GM20431 (cell line): ENCODE measurements at regions not wholly inside any gene's neighbourhood (a gene's known extent, or its start where the extent isn't known, plus 50 kb on each side); places are given as distances from the start of the nearest gene placed in this dataset.
"Not testable (repeated sequence)": the region's sequence is repeated elsewhere in the genome, so short reads cannot be mapped to it uniquely, and the experiment has no call there.

Experiments
- in situ Hi-C: fragments of 300-500 bp; cut with MseI, MboI; formaldehyde crosslinking; loops from one replicate; pipeline ENCODE4 v1.15.0; 2020; ENCODE audit warnings: low sequenced_read_pairs; ENCODE audit not compliant: unreplicated experiment

DNA sequence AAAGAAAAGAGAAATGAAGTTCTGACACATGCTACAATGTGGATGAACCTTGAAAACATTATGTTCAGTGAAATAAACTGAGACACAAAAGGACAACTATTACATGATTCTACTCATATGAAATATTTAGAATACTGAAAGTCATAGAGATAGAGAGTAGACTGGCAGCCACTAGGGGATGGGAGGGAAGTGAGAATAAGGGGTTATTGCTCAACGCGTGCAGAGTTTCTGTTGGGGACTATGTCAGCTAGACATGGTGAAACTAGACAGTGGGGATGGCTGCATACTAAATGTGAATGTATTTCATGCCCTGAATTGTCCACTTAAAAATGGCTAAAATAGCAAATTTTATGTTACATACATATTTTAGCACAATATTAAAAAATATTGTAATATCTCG lies 108.7 kb upstream of the ATL2 start:
- in situ Hi-C loops: no loop called here

DNA sequence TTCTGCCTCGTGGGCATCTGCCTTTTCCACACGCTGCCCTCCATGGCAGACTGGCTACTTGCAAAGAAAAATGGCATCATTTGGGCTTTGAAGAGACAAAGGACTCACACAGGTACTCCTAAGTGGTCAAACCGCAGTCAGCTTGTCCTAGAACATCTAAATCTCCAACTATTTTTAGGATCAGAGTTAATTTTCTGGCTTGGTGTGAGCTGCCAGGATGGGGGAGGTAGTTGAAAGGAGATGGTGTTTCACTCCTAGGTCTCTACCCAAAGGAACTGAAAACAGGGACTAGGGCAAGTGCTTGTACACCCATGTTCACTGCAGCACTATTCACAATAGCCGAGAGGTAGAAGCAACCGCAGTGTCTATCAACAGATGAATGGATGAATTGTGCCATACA lies 107.9 kb upstream of the ATL2 start:
- in situ Hi-C loops: no loop called here

DNA sequence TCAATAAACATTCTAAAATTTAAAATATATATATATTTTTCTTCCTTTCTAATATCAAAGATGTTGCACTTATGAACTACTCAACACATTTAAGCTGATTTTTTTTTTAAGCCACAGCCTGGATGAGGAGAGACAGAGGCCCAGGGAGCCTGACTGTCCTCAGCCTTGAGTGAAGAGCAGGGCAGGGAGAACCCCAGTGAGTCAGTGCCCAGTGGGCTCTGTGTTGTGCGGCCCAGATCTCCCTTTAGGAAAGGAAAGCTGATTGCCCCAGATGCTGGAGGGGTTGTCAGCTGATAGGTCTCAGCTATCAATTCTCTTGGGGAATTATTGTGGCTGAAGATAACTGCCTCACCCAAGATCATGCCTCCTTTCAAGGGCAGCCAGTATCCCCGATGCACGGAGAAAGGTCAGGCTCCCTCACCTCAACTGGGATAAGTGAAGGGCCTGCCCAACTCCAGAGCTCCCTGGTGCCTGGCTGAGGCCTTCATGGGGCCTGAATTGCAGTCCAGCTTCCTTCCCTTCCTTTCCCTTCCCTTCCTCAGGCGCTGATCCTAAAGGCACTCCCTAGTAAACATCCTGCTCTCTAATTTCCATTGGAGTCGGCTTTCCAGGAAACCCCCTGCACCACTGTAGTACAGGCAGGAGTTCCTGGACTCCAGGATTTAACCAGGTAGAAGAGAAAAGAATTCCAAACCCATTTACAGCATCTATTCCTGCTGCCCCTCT lies 106.9 kb upstream of the ATL2 start:
- in situ Hi-C loops: no loop called here

DNA sequence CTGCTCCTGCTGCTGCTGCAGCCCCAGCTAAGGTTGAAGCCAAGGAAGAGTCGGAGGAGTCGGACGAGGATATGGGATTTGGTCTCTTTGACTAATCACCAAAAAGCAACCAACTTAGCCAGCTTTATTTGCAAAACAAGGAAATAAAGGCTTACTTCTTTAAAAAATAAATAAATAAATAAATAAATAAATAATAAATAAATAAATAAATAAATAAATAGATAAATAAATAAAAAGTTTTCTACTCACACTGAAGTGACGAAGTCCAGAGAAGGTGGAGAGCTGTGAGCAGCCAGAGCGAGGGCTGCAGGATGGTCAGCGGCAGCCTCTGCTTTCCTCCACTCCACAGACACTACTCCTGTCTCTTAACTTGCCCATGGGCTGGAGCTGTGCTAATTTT lies 105.6 kb upstream of the ATL2 start:
- in situ Hi-C loops: not testable (repeated sequence)

DNA sequence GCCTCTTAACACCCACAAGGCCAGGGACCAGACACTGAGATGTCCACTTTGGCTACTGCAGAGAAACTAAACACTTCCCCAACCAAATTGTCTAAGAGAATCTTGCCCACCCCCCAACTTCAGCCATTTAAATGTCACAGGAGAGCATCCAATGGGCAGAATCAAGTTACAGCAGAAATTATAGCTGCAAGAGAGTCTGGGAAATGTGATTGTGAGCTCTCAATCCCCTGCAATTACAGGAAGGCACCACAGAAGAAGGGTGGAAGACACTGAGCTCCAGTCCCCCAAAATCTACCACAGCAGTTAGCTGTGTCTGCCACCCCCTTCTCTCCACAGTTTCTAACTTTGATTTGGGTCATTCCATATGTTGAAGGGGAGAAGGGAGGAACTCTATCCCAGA lies 103.5 kb upstream of the ATL2 start:
- in situ Hi-C loops: no loop called here

DNA sequence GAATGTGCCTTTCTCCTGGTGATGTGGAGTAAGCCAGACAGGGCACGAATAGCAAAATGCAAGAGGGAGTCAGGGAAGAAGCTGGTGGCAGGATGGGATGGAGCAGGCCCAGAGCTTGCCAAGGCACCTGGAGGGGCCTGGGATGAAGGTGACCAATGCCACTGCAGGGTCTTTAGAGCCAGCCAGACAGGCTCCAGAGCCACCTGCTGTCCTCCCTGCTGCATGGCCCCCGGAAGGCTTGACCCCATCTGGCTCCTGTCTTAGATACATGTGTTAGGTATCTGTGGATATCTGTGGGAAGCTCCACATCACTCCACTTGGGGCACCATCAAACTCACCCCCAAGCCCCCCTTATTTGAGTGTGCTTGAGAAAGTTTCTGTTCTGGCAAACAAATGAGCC lies 99.9 kb upstream of the ATL2 start:
- in situ Hi-C loops: no loop called here

DNA sequence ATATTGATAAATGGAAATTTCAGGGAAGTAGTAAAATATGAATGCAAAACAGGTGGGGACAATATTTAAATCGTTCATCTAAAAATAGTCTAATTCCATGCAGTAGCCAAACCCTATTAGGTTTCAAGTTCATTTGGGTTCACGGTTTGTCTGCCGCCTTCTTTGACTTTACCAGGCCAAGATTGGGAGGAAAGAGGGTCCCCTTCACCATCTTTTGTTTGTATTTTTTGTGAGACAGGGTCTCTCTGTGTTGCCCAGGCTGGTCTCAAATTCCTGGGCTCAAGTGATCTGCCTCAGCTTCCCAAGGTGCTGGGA lies 98.5 kb upstream of the ATL2 start:
- in situ Hi-C loops: no loop called here

DNA sequence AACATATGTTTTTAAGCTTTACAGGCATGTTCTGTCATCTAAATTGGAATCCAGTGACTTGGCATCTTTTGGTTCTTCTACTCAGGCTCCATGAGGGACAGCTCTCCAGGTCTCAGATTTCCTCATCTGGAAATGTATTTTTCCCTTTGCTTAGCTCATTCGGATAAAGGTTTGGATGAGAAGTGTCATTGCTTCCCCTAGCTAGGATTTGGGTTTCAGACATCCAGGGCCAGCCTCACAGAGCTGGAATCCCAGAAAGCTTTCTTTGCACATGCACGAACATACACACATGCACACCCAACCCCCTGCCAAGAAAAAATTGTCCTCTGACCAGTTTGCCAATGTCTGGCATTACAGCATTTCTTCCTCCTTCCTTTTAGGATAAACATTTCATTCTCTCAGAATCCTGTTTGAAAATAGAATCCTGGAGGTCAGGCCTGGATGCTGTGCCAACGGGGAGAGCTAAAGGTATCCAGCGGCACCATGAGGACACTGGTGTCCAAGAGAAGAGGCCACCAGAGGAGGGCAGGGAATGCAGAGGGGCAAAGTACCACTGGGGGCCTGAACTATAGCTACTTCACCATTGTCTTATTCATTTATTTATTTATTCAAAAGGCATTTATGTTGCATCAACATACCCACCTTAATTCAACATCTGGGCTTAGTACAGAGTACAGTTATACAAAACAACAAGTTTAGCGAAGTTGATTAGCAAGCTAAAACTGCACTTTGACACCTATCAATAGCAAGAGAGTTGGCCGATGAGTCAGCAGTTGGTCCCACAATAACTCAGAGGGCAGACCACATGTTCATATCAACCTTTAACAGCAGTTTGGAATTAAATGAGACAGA lies 97.9 kb upstream of the ATL2 start:
- in situ Hi-C loops: no loop called here

DNA sequence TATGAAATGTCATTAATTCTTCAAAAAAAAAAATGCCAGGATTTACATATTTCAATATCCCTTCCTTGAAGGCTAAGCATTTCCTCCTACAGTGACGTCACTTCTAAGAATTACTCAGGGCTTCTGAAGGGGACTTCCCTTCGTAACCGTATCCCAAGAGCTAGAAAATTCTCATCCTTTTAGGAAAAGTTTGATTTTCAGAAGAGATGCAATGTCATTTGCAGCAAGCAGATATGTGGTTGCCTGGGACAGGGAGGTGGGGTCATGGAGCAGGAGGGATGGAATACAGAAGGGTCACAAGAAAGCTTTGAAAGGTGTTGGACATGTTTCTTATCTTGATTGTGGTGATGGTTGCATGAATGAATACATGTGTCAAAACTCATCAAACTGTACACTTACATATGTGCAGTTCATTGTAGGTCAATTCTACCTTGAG lies 97.0 kb upstream of the ATL2 start:
- in situ Hi-C loops: no loop called here

DNA sequence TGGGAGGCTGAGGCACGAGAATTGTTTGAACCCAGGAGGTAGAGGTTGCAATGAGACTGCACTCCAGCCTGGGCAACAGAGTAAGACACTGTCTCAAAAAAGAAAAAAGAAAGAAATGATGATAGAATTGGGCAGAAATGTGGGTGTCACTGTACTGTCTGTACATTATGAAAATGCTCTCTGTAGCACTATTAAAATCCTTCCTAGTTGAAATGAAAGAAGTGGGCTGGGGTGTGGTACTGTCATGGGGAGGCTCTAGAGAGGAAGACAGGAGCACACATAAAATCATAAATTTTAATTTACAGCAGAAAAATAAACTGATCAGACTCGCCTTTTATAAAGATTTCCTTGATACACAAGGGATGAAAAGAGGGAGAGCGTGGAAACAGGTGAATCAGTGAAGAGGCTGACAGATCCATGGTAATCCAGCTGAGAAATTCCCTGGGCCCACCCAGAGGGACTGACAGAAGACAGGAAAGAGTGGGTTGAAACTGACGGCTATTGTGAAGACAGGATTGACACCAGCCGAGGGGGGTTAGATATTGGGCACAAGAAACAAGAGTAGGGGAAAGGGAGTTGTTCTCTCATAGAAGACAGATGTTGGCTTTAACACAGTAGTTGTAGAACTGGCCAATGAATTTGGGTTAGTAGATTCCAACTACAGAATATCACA lies 96.4 kb upstream of the ATL2 start:
- in situ Hi-C loops: no loop called here

DNA sequence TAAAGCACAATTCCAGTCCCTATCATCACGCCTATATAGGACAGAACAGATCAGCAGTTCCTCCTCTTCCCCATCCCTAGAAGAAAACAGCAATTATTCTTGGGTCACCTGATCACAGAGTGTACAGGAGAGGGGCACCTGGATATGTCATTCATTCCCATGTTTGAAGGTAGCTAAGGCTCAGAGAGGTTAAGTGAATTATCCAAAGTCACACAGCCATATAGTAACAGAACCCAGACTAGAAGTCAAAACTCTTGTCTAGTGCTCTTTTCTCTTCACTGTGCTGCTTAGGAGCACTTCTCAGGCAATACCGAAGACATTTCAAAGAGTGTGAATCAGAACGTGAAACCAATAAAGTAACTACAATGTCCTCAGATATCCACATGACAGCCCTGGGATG lies 93.0 kb upstream of the ATL2 start:
- in situ Hi-C loops: no loop called here

DNA sequence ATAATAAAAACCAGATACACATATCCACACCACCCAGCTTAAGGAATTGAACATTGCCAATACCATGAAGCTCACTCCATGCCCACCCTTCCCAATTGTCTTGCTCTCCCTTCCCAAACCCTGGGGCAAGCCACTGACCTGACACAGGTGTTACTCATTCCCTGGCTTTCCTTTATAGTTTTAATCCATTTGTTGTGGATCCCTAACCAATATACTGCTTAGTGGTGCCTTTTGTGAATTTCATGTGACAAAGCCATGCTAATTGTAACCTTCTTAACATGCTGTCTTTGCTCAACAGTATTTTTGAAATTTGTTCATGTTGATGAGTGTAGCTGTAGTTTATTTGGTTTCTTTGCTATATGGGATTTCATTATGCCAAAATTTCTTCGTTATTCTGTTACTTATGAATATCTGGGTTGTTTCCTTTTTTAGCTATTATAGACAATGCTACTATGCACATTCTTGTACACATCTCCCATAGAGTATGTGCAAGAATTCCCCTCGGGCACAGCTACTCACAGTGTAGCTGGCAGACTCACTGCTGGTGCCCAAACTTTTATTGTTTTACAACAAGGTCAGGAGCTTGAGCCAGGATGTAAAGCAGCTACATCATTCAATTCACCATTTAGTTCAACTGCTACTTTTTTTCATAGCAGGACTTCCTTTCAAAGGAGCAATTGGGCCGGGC lies 90.8 kb upstream of the ATL2 start:
- in situ Hi-C loops: no loop called here

DNA sequence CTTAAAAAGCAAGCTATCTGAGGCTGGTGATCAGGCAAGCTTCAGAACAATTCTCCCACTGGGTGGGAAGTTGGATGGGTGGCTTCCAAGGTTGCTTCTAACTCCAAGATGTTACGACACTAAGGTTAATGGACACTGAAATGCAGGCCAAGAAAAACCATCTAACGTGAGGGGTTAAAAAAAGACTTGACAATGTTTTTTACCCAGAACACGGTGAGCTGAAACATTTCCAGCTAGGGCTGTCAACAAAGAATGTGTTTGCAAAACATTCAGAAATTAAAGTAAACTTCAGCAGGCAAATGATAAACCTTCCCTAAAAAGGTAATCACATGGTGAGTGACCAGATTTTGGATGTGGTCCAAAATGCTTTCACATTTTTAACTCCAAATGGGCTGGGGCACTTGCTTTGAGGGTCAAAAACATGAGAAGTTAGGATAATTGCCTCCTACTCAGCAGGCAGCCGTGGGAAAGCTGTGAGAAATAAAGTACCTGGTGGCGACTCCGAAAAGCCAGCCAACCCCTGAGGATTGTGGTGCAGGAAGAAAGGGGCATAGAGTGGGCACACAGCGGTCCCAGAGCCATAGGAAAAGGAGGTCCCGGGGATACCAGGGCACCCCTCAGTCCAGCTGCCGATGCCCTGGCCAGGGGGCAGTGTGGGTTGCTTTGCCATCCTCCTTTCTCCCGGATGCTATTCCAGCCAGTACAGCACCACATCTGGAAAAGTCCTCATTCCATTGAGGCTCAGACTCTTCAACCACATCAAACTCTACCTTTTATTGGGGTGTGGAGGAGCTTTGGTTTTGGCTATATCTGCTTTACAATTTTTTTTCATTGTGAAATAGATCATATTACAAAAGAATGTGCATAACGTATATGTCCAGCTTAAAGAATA lies 90.0 kb upstream of the ATL2 start:
- in situ Hi-C loops: no loop called here

DNA sequence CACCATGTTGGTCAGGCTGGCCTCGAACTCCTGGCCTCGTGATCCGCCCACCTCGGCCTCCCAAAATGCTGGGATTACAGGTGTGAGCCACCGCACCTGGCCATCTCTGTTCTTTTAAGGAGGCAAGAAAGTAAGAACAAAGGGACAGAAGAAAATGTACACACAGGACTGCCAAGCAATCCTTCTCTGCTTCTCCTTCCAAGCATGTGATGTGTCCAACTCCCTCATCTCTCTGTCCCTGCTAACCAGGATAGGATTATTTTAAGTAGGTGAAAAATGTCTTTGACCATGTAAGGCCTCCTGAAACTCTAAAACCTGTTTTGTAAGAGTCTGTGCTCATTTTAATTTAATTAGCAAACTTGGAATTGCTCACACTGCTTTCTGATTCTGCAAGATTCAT lies 89.3 kb upstream of the ATL2 start:
- in situ Hi-C loops: no loop called here

DNA sequence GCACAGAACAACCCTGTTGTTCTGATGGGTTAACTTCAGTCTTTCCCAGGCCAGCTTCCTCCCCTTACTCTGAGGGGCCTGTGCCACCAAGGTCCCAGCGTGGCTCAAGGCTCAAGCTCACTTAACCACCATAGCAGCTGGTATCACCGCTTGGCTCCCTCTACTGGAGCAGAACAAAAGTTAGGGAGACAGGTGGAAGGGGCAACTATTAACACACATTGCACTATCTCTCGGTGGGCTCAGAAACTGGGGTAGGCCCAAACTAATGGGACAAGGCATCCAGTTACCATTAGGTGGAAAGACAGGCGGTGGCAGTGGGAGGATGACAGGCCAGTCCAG lies 88.7 kb upstream of the ATL2 start:
- in situ Hi-C loops: no loop called here

DNA sequence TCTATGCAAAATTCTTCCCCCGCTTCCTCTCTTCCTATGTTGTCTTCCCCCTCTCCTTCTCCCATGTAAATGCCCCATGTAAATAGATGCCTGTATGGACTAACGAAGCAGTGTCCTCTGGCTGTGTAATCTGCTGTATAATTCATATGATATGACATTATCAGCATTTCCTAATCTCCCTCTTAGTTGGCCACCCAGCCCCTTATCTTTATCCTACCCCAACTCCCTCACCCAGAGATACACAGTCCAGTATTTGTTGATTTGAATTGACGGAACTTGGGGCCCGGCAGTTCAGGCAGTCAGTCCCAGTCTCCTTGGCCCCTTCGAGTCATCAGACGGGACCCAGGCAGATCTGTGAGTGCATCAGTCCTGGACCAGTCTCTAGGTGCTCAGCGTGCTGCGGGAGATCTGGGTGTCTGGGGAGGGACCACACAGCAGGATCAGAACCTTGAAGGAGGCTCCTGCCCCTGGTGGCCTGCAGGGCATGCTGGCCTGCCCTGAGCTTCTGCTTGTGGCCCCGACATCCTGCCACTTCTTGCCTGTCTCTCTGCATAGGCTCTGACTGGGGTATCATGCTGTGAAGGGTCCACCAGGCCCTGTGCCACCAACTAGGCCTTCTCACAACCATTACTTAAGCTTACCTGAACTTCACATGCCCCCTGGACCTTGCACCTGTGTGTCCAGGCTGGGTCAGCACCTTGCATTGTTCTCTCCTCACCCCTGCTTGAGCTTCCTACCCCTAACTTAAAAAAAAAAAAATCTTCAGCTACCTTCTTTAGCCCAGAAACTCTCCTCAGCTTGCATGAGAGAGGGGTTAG lies 88.1 kb upstream of the ATL2 start:
- in situ Hi-C loops: no loop called here

DNA sequence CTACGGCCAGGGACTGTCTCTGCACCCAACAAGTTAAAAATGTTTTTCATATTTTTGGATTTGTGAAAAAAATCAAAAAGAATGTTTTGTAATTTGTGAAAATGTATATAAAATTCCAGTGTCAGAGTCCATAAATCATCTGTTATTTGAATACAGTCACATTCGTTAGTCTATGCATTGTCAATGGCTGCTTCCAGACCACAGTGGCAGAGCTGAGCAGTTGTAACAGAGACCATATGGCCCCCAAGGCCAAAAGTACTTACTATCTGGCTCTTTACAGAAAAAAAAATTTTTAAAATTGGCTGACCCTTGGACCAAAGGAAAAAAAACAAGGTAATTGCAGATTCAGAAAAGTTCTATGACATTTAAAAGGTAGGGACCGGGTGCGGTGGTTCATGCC lies 86.7 kb upstream of the ATL2 start:
- in situ Hi-C loops: no loop called here

DNA sequence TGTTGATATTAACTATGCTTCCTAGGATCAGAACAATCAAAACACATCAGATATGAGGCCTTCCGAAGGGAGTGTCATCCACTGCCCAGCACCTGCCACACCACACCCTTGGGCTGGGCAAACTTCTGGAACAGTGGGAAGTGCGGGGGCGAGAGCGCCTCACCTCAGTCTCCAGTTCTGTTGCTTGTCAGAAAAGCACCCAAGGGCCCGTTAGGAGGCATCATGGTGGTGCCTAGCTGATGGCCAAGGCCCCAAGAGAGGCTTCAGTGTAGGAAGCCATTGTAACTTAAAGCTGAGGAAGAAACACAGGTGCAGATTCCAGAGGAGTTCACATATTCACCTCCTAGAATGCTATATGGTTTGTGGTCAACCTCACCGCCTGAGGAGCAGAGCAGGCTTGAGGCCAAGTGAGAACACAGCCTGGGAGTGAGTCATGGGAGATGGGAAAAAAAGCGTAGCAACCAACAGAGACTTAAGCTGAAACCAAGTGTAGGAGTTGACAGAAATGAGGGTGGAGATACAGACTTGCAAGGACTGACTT lies 85.1 kb upstream of the ATL2 start:
- in situ Hi-C loops: no loop called here

DNA sequence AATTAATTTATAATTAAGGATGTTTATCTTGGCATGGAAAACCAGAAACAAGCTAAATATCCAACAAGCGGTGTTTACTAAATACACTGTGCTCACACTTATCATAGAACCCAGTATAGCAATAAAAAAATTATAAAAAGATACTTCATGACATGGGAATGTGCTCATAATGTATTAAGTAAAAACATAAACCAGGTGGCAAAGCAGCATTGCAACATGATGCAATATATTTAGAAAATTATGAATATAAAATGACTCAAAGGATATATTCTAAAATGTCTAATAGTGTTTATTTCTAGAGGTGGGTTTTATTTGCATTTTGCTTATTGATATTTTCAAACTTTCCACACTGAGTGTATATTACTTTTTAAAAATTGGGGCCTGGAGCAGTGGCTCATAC lies 84.4 kb upstream of the ATL2 start:
- in situ Hi-C loops: no loop called here
